ENCODE measurements at regions not wholly inside any gene's neighbourhood (a gene's known extent, or its start where the extent isn't known, plus 50 kb on each side); places are given as distances from the start of the nearest gene placed in this dataset.
A peak's percentile ranks its signal among the peaks of the same experiment; 100 is the strongest.
"Not testable (repeated sequence)": the region's sequence is repeated elsewhere in the genome, so short reads cannot be mapped to it uniquely, and the experiment has no call there.

DNA sequence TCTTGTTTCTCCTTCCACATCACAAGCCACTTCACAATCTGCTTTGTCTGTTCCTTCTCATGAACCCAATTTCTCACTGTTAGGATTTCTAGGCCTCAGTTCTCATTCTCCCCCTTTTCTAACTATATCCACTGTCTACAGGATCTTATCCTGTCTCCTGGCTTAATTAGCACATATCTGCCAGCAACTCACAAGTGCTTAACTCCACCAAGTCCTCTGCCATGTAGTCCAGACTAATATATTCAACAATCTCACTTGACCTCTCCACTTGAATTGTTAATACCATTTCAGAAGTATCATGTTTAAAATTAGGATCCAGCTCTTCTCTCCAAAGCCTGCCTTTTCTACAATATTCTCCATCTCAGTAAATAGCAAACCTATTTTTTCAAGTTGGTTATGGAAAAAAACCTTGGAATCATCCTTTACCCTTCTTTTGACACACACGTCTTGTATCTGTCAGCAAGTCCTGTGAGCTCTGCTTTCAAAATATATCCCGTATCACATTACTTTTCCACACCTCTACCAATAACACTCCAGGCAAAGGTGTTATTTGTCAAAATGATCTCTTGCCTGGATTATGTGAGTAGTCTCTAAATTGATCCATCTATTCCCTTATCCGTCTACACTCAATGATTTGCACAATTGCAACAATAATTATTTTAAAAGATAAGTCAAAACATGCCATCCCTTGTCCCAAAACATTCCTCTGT, 127.2 kb upstream of the SLIT2 start:
- DNase-seq (ENCODE audit: low read depth), result no peak

- DNase-seq (ENCODE audit: low read depth), result no peak
These were observed 129.3 kb upstream of the SLIT2 start for GRCh38 chr4:20122198-20122988.

DNA sequence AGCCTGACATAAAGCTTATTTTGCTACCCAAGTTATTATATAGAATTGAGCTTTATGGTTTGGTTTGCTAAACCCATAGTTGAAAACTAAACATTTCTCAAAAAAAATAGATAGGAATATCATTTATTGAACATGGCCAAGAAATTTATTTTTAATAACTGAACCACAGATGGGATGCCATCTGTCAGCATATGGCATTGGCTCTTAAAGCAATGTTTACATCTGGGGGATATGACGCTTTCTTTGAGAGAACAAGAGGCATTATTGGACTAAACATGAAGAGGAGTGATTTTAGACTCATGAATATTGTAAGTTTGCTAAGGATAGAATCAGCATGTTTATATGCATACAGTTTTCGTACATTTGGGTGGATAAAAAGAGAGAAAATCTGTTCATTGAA, 132.6 kb upstream of the SLIT2 start:
- DNase-seq (ENCODE audit: low read depth), result no peak

- DNase-seq (ENCODE audit: low read depth), result no peak
These were observed 142.3 kb upstream of the SLIT2 start for GRCh38 chr4:20109391-20109790.

GRCh38 chr4:20106921-20107320, 144.8 kb upstream of the SLIT2 start:
- DNase-seq (ENCODE audit: low read depth), result no peak

GRCh38 chr4:20101831-20102230, 149.9 kb upstream of the SLIT2 start:
- DNase-seq (ENCODE audit: low read depth), result no peak

- no peak for DNase-seq (ENCODE audit: low read depth)
These were observed 154.8 kb upstream of the SLIT2 start for GRCh38 chr4:20096911-20097310.

DNA sequence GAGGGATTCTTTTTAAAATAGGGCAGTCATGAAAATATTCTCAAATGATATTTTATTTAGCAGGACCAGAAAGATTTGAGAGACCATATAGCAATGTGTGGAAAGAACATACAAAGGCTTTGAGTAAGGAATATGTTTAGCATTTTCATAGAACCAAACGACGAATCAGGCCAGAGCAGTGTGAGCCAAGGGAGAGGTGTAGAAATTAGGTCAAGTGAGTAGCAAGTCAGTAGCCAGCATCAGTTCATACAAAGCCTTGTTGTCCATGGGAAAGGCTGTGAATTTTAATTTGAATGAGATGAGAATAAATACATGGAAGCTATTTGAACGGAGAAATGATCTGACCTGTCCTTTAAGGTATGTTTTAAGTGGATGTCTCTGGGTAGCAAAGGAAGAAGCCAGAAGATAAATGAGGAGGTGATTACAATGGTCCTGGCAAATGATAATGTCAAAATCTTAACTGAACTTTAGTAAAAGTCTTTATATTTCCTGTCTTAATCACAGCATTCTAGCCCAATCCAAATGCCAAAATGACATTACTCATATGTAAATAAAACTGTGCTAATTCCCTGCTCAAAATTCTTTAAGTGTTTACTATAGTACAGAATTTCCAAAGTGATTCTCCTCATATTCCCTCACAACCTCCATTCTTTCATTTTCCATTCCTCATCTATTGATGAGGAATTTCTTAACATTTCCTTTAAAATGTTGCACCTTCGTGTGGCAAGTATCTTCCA, 155.7 kb upstream of the SLIT2 start:
- no peak for DNase-seq (ENCODE audit: low read depth)

DNA sequence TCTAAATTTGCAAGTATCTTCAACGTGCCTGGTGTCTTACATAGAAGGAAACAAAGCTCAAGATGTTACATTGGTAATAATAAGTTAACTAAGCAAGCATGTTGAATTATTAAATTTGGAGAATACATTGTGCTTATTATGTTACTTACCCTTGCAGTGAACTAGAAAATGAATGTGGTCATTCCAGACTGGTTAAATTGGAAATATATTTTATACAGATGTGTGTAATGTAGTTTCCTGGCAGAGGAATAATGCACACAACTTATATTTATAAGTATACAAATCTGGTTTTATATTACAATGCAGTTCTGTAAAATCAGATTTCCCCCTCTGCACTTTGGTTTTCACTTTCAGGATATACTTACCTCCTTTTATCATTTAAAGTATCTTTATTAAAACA, 159.9 kb upstream of the SLIT2 start:
- no peak for DNase-seq (ENCODE audit: low read depth)

GRCh38 chr4:20087522-20087911, 164.2 kb upstream of the SLIT2 start:
- no peak for DNase-seq (ENCODE audit: low read depth)

DNA sequence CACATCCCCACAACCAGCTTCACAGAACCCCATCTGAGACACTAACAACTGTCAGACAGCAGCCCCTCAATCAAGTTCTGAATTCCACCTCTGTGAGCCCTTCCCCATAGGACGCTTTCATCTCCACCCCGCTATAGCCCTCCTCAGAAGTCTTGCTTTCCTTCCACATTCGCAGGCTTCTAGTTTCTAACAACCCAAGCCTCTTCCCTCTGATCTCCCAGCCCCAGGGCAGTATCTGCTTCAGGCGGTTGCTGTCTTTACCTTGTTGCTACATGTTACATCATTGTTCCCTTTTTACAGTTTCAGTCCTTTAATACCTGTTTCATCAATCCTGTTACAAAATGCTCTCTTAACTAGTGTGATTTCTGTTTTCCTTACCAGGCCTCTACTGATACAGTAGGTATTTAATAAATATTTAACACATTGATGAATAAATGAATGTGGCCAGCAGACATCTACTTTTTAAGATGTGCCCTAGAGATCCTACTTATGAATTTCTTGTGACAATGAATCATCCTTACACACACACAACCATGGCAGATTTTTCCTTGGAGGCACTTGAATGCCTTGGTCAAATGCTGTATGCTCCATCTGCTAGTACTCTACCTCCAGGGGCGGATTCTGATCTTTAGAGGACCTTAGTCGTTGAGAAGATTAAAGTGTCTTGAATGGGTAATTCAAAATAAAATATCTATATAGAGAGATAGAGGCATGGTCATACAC, 164.7 kb upstream of the SLIT2 start:
- DNase-seq (ENCODE audit: low read depth), result no peak

DNA sequence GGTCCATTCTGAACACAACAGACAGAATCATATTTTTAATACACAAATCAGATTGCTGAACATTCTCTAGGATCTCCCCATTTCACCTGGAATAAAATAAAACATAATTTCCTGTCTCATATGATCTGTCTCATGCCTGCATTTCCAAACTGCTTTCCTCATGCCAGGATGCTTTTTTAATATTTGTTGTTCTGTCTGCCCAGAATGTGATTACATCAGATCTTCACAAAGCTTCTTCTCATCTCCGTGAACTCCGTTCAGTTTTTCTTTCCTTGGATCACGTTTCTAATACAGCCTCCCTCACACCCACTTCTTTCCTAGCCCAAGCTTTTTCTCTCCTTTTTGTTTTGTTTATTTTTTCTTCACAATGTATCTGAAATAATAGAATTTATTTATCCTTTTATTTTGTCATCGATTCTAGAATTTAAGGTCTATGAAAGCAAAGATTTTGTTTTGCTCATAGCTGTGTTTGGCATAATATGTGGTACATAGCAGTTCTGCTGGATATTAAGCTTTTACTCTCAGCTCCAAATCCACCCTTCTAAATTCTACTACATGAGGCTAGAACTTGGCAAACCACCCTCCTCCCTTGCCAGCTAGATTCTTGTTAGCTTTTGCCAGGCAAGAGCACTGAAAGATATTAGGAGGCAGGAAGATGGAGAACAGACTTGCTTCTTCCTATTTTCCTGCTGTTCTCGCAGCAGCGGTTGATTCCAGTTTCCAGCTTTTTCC, 165.5 kb upstream of the SLIT2 start:
- DNase-seq (ENCODE audit: low read depth), result no peak

GRCh38 chr4:20085653-20086052, 166.1 kb upstream of the SLIT2 start:
- no peak for DNase-seq (ENCODE audit: low read depth)

GRCh38 chr4:20085156-20085555, 166.5 kb upstream of the SLIT2 start:
- DNase-seq (ENCODE audit: low read depth), result no peak

DNA sequence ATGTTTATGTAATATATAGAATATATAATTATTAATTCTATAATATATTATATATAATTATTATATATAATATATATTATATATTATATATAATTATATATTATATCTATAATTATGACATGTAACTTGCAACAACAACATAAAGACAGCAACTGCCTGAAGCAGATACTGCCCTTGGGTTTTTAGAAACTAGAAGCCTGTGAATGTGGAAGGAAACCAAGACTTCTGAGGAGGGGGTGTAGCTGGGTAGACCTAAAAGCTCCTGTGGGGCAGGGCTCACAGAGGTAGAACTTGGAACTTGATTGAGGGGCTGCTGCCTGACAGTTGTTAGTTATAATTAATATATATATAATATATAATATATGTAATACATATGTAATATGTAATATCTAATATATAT, 167.2 kb upstream of the SLIT2 start:
- DNase-seq (ENCODE audit: low read depth), result peak; percentile 1

DNA sequence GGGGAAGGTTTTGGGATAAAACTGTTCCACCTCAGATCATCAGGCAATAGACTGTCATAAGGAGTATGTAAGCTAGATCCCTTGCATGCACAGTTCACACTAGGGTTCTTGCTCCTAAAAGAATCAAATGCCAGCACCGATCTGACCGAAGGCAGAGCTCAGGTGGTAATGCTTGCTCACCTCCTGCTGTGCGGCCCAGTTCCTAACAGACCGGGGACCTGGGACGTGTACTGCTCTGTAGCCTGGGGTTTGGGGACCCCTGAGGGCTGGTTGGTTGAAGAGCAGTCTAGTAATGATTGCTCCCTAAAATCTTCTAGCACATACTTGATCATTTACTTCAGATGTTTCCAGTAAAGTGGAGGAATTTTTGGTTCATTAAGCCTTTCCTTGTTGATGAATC, 173.1 kb upstream of the SLIT2 start:
- DNase-seq (ENCODE audit: low read depth), result no peak

DNA sequence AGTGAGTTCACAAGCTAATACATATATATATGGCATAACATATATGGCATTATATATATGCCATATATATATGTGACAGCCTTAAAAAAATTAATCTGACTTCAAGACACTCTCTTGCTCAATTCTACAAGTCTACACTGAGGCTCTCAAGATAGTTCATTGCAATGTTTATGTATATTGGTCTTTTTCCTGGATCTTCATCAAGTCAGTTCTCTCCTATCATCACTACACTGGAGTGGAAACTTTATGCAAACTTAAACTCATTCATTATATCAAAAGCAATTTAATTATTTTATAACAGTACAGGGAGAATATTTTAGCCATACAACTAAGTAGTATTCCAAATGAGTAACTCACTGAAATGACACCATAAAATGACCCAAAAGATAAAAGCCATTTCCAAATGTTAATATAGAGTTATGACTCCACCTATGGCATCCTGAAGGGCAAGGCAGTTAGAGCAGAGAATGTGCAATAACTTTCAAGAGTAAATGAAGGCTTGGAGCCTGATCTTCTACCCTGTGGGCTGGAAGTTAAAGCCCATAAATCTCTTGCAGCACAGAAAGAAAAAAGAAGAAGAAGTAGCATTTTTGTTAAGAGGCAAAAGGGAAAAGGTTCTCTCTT, 176.3 kb upstream of the SLIT2 start:
- no peak for DNase-seq (ENCODE audit: low read depth)

- no peak for DNase-seq (ENCODE audit: low read depth)
These were observed 177.3 kb upstream of the SLIT2 start for GRCh38 chr4:20074450-20074849.

DNA sequence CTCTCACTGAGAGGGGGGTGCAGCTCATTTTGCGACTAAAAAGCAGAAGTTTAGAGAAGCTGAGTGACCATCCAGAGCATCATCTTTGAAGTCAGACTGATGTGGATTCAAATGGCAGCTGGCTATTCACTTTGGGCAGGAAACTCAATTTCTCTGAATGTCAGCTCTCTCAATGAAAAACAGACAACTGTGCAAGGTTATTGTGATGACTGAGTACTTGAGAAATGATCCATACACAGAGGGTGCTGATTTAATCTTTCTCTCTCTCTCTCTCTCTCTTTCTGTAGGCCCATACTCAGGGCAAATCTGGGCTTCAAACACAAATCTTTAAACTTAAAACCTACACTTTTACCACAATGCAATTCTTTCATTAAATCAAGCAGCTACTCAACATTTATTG, 185.8 kb upstream of the SLIT2 start:
- no peak for DNase-seq (ENCODE audit: low read depth)

DNA sequence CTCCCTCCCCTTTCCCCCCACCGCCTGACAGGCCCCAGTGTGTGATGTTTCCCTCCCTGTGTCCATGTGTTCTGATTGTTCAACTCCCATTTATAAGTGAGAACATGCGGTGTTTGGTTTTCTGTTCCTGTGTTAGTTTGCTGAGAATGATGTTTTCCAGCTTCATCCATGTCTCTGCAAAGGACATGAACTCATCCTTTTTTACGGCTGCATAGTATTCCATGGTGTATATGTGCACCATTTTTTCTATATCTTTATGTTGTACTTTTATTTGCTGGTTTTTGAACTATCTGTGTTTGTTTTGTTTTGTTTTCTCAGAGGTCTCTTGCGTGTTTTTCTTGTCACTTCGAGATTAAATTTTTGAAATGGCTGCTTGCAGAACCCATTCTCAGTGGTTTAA, 188.8 kb upstream of the SLIT2 start:
- DNase-seq (ENCODE audit: low read depth), result not testable (repeated sequence)

Measured in myocyte (in vitro differentiated cells).